ENCODE measurements at regions not wholly inside any gene's neighbourhood (a gene's known extent, or its start where the extent isn't known, plus 50 kb on each side); places are given as distances from the start of the nearest gene placed in this dataset.

- H3K4me1 Mint-ChIP-seq (ENCODE audit: low read depth): no peaks in the 10 kb centered on the region
- no peak overlapping the region for H3K4me3 Mint-ChIP-seq
- H3K9me3 Mint-ChIP-seq: peaks cover 4% of the 10 kb centered on the region
- H3K27me3 Mint-ChIP-seq: no peaks in the 10 kb centered on the region
- no peaks in the 10 kb centered on the region for H3K36me3 Mint-ChIP-seq (ENCODE audit: low read depth)
- H3K27ac Mint-ChIP-seq: no peak overlapping the region
Observed at GRCh38 chr3:35338186-35338585, 301.1 kb upstream of the ARPP21 start.

GRCh38 chr3:35380196-35380595, 259.1 kb upstream of the ARPP21 start:
- H3K9me3 Mint-ChIP-seq: no peaks in the 10 kb centered on the region

GRCh38 chr3:35383216-35383615, 256.1 kb upstream of the ARPP21 start:
- H3K4me3 Mint-ChIP-seq: no peak overlapping the region
- no peak overlapping the region for H3K27ac Mint-ChIP-seq
- H3K27me3 Mint-ChIP-seq: no peaks in the 10 kb centered on the region
- H3K9me3 Mint-ChIP-seq: no peaks in the 10 kb centered on the region
- H3K4me1 Mint-ChIP-seq (ENCODE audit: low read depth): no peaks in the 10 kb centered on the region
- no peaks in the 10 kb centered on the region for H3K36me3 Mint-ChIP-seq (ENCODE audit: low read depth)

More at GRCh38 chr3:35380196-35380595, 259.1 kb upstream of the ARPP21 start:
- Mint-ChIP-seq H3K4me1 (ENCODE audit: low read depth) (no peaks in the 10 kb centered on the region), H3K36me3 (ENCODE audit: low read depth) (no peaks in the 10 kb centered on the region), H3K27me3 (no peaks in the 10 kb centered on the region), H3K4me3 (no peak overlapping the region), H3K27ac (no peak overlapping the region)

DNA sequence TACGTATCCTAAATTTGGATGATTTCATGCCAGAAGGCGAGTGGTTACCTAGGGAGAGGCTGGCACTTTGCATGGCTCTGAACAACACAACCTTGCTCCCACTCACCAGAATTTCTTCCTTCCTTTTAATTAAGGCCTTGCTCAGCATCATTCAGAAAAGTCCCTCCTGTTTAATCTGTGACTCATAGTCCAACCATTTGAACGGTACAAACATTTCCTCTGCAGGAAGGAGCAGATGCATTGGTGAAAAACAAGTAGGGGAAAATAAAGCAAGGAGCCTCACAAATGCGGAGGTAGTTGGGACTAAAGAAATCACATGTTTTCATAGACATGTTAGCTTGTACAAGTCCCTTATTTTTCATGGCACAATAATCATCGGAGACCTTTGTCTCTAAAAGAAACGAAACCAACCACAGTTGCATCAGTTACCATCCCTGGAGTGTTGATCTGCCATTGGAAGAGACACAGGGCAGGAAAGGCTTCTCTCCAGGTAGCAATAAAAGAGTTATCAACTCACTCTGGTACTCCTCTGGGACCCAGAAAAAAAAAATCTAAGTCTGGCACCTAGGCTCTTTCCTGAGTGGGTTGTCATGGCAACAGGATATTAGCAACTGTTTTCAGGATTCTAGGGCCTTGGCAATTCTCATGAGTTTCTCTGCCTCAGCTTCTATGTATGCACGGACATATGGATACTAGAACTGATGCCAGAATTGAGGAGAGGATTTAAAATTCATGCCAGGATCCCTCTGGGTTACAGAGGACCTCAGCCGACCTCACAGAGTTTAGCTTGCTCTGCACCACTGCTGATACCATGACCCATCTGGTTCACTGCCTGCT, 255.4 kb upstream of the ARPP21 start:
- no peaks in the 10 kb centered on the region for H3K27me3 Mint-ChIP-seq
- no peaks in the 10 kb centered on the region for H3K4me1 Mint-ChIP-seq (ENCODE audit: low read depth)
- H3K27ac Mint-ChIP-seq: no peak overlapping the region
- no peaks in the 10 kb centered on the region for H3K36me3 Mint-ChIP-seq (ENCODE audit: low read depth)
- H3K9me3 Mint-ChIP-seq: no peaks in the 10 kb centered on the region
- no peak overlapping the region for H3K4me3 Mint-ChIP-seq

DNA sequence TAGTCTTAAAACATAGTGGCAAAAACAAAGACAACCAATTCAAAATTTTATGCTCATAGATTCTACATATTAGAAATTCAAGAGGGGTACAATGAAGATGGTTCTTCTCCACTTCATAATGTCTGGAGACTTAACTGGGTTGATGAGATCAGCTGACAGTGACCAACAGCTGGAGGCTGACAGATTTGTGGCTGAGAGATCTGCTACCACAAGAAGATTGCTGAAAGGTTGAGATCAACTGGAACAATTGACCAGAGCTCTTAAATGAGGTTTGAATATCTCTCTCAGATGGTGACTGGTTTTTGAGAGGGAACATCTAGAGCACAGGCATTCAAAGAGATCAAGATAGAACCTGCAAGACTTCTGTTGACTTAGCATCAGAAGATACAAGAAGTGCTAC, 254.1 kb upstream of the ARPP21 start:
- no peak overlapping the region for H3K27ac Mint-ChIP-seq
- H3K4me1 Mint-ChIP-seq (ENCODE audit: low read depth): no peaks in the 10 kb centered on the region
- no peaks in the 10 kb centered on the region for H3K27me3 Mint-ChIP-seq
- no peaks in the 10 kb centered on the region for H3K36me3 Mint-ChIP-seq (ENCODE audit: low read depth)
- H3K9me3 Mint-ChIP-seq: no peaks in the 10 kb centered on the region
- H3K4me3 Mint-ChIP-seq: no peak overlapping the region

GRCh38 chr3:35389907-35390306, 249.4 kb upstream of the ARPP21 start:
- no peaks in the 10 kb centered on the region for H3K27me3 Mint-ChIP-seq
- no peaks in the 10 kb centered on the region for H3K4me1 Mint-ChIP-seq (ENCODE audit: low read depth)
- peaks cover 10% of the 10 kb centered on the region for H3K9me3 Mint-ChIP-seq
- H3K4me3 Mint-ChIP-seq: no peak overlapping the region
- H3K36me3 Mint-ChIP-seq (ENCODE audit: low read depth): no peaks in the 10 kb centered on the region
- no peak overlapping the region for H3K27ac Mint-ChIP-seq

DNA sequence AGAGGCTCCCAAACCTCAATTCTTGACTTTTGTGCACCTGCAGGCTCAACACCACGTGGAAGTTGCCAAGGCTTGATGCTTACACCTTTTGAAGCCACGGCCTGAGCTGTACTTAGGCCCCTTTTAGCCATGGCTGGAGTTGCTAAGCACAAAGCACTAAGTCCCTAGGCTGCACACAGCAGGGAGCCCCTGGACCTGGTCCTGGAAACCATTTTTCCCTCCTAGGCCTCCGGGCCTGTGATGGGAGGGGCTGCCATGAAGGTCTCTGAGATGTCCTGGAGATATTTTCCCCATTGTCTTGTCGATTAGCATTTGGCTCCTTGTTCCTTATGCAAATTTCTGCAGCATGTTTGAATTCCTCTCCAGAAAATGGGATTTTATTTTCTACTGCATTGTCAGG, 247.1 kb upstream of the ARPP21 start:
- H3K4me3 Mint-ChIP-seq: no peak overlapping the region
- no peak overlapping the region for H3K27ac Mint-ChIP-seq
- H3K36me3 Mint-ChIP-seq (ENCODE audit: low read depth): no peaks in the 10 kb centered on the region
- H3K9me3 Mint-ChIP-seq: peaks cover 10% of the 10 kb centered on the region
- no peaks in the 10 kb centered on the region for H3K27me3 Mint-ChIP-seq
- H3K4me1 Mint-ChIP-seq (ENCODE audit: low read depth): no peaks in the 10 kb centered on the region

GRCh38 chr3:35393901-35394799, 245.2 kb upstream of the ARPP21 start:
- peaks cover 20% of the 10 kb centered on the region for H3K9me3 Mint-ChIP-seq
- H3K36me3 Mint-ChIP-seq (ENCODE audit: low read depth): no peaks in the 10 kb centered on the region
- H3K4me1 Mint-ChIP-seq (ENCODE audit: low read depth): no peaks in the 10 kb centered on the region
- no peak overlapping the region for H3K27ac Mint-ChIP-seq
- no peaks in the 10 kb centered on the region for H3K27me3 Mint-ChIP-seq
- H3K4me3 Mint-ChIP-seq: no peak overlapping the region

GRCh38 chr3:35394905-35395304, 244.4 kb upstream of the ARPP21 start:
- Mint-ChIP-seq H3K9me3 (peaks cover 20% of the 10 kb centered on the region), H3K4me1 (ENCODE audit: low read depth) (no peaks in the 10 kb centered on the region), H3K27ac (no peak overlapping the region), H3K36me3 (ENCODE audit: low read depth) (no peaks in the 10 kb centered on the region), H3K27me3 (no peaks in the 10 kb centered on the region), H3K4me3 (no peak overlapping the region)

- Mint-ChIP-seq H3K27ac (no peak overlapping the region), H3K27me3 (no peaks in the 10 kb centered on the region), H3K9me3 (peaks cover 14% of the 10 kb centered on the region), H3K4me1 (ENCODE audit: low read depth) (no peaks in the 10 kb centered on the region), H3K4me3 (no peak overlapping the region), H3K36me3 (ENCODE audit: low read depth) (no peaks in the 10 kb centered on the region)
Observed at GRCh38 chr3:35401671-35402070, 237.7 kb upstream of the ARPP21 start.

DNA sequence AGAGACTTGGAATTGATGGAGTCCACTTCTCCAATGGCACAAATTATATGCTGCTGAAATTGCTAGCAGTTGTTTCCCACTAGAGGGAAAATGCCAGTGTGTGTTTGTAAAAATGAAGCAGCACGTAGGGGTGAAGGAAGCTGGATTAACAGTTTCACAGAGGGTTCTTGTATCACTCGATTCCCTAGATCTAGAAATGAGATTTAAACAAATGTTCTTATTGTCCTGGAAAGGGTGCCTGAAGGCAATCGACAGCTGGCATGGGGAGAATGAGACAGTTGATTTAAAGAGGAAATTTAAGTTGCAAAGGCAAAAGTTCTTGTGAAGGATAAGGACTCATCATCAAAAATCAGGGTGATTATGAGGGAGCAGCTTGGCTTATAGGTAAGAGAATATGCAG, 234.8 kb upstream of the ARPP21 start:
- H3K4me1 Mint-ChIP-seq (ENCODE audit: low read depth): no peaks in the 10 kb centered on the region

GRCh38 chr3:35408882-35409281, 230.4 kb upstream of the ARPP21 start:
- Mint-ChIP-seq H3K4me1 (ENCODE audit: low read depth) (no peaks in the 10 kb centered on the region), H3K9me3 (peaks cover 7% of the 10 kb centered on the region), H3K4me3 (no peak overlapping the region), H3K27ac (no peak overlapping the region), H3K27me3 (no peaks in the 10 kb centered on the region), H3K36me3 (ENCODE audit: low read depth) (no peaks in the 10 kb centered on the region)

More for the DNA sequence above, 234.8 kb upstream of the ARPP21 start:
- H3K27ac Mint-ChIP-seq: no peak overlapping the region
- H3K9me3 Mint-ChIP-seq: peaks cover 7% of the 10 kb centered on the region
- H3K4me3 Mint-ChIP-seq: no peak overlapping the region
- H3K27me3 Mint-ChIP-seq: no peaks in the 10 kb centered on the region
- H3K36me3 Mint-ChIP-seq (ENCODE audit: low read depth): no peaks in the 10 kb centered on the region

- no peaks in the 10 kb centered on the region for H3K4me1 Mint-ChIP-seq (ENCODE audit: low read depth)
- no peak overlapping the region for H3K4me3 Mint-ChIP-seq
- no peak overlapping the region for H3K27ac Mint-ChIP-seq
- no peaks in the 10 kb centered on the region for H3K27me3 Mint-ChIP-seq
- H3K36me3 Mint-ChIP-seq (ENCODE audit: low read depth): no peaks in the 10 kb centered on the region
- peaks cover 8% of the 10 kb centered on the region for H3K9me3 Mint-ChIP-seq
Observed at GRCh38 chr3:35409991-35410390, 229.3 kb upstream of the ARPP21 start.

DNA sequence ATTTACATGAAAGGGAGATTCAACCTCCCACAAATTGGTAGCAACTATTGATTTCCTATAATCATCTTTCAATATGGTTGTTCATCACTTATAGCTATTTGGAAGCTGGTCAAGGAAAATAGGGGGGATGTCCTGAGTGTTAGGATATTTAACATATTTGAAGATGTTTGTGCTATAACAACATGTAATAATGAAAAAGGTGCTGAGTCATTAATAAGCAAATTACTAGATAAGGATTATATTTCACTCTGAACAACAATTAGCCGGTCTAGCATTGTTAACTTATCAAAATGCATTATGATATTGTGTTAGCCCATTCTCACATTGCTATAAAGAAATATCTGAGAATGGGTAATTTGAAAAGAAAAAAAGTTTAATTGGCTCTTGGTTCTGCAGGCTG, 225.8 kb upstream of the ARPP21 start:
- no peaks in the 10 kb centered on the region for H3K36me3 Mint-ChIP-seq (ENCODE audit: low read depth)
- no peak overlapping the region for H3K27ac Mint-ChIP-seq
- H3K4me3 Mint-ChIP-seq: no peak overlapping the region
- H3K4me1 Mint-ChIP-seq (ENCODE audit: low read depth): no peaks in the 10 kb centered on the region
- H3K27me3 Mint-ChIP-seq: no peaks in the 10 kb centered on the region
- H3K9me3 Mint-ChIP-seq: peaks cover 9% of the 10 kb centered on the region

GRCh38 chr3:35417080-35417479, 222.2 kb upstream of the ARPP21 start:
- Mint-ChIP-seq H3K9me3 (peaks cover 9% of the 10 kb centered on the region), H3K36me3 (ENCODE audit: low read depth) (no peaks in the 10 kb centered on the region), H3K4me1 (ENCODE audit: low read depth) (no peaks in the 10 kb centered on the region), H3K27me3 (no peaks in the 10 kb centered on the region), H3K27ac (no peak overlapping the region), H3K4me3 (no peak overlapping the region)

Data from stimulated activated naive CD8-positive, alpha-beta T cell treated with anti-CD3 and anti-CD28 coated beads, Interleukin-15, Interleukin-2, amounts not matched to agents 100 ng/mL and 50 ng/mL, for 24 hours (primary cell).